ENCODE measurements at regions not wholly inside any gene's neighbourhood (a gene's known extent, or its start where the extent isn't known, plus 50 kb on each side); places are given as distances from the start of the nearest gene placed in this dataset.

GRCh38 chr18:7436166-7436565, 130.9 kb upstream of the PTPRM start:
- Histone ChIP-seq H3K27ac (ENCODE audit: low read depth, low read length, poor library complexity, severe bottlenecking) (no peak overlapping the region), H2AFZ (ENCODE audit: low read length) (no peak overlapping the region), H3K4me2 (ENCODE audit: low read length) (no peak overlapping the region), H3K79me2 (ENCODE audit: insufficient read depth, low read length) (no peaks in the 10 kb centered on the region), H3K27me3 (ENCODE audit: insufficient read depth, low read length) (no peaks in the 10 kb centered on the region), H3K36me3 (ENCODE audit: insufficient read depth, low read length) (no peaks in the 10 kb centered on the region), H3F3A (ENCODE audit: insufficient read depth, low read length) (no peaks in the 10 kb centered on the region), H3K4me3 (ENCODE audit: low read depth, low read length, poor library complexity, severe bottlenecking) (no peak overlapping the region), H3K9me3 (ENCODE audit: low read length) (no peaks in the 10 kb centered on the region), H3K9ac (ENCODE audit: low read length) (no peak overlapping the region), H3K9me2 (ENCODE audit: low read depth, low read length) (no peaks in the 10 kb centered on the region), H3K4me1 (ENCODE audit: insufficient read depth, low read length, severe bottlenecking) (no peaks in the 10 kb centered on the region), H4K20me1 (ENCODE audit: insufficient read depth, low read length) (no peaks in the 10 kb centered on the region)
- TF ChIP-seq, protein P1, sequence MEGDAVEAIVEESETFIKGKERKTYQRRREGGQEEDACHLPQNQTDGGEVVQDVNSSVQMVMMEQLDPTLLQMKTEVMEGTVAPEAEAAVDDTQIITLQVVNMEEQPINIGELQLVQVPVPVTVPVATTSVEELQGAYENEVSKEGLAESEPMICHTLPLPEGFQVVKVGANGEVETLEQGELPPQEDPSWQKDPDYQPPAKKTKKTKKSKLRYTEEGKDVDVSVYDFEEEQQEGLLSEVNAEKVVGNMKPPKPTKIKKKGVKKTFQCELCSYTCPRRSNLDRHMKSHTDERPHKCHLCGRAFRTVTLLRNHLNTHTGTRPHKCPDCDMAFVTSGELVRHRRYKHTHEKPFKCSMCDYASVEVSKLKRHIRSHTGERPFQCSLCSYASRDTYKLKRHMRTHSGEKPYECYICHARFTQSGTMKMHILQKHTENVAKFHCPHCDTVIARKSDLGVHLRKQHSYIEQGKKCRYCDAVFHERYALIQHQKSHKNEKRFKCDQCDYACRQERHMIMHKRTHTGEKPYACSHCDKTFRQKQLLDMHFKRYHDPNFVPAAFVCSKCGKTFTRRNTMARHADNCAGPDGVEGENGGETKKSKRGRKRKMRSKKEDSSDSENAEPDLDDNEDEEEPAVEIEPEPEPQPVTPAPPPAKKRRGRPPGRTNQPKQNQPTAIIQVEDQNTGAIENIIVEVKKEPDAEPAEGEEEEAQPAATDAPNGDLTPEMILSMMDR (IDR thresholded peaks at IDR 0.05; ENCODE audit: low read length): no peak
- TF ChIP-seq EZH2 (IDR thresholded peaks at IDR 0.05; ENCODE audit: borderline replicate concordance, low read length): no peak

GRCh38 chr18:7437870-7438269, 129.2 kb upstream of the PTPRM start:
- H3K9me3 ChIP-seq (ENCODE audit: low read length): no peaks in the 10 kb centered on the region
- no peaks in the 10 kb centered on the region for H3F3A ChIP-seq (ENCODE audit: insufficient read depth, low read length)
- H2AFZ ChIP-seq (ENCODE audit: low read length): no peak overlapping the region
- no peak overlapping the region for H3K27ac ChIP-seq (ENCODE audit: low read depth, low read length, poor library complexity, severe bottlenecking)
- no peak overlapping the region for H3K9ac ChIP-seq (ENCODE audit: low read length)
- H3K4me1 ChIP-seq (ENCODE audit: insufficient read depth, low read length, severe bottlenecking): no peaks in the 10 kb centered on the region
- H3K4me3 ChIP-seq (ENCODE audit: low read depth, low read length, poor library complexity, severe bottlenecking): no peak overlapping the region
- no peaks in the 10 kb centered on the region for H3K27me3 ChIP-seq (ENCODE audit: insufficient read depth, low read length)
- no peak overlapping the region for H3K4me2 ChIP-seq (ENCODE audit: low read length)
- H3K79me2 ChIP-seq (ENCODE audit: insufficient read depth, low read length): no peaks in the 10 kb centered on the region
- H3K36me3 ChIP-seq (ENCODE audit: insufficient read depth, low read length): no peaks in the 10 kb centered on the region
- no peaks in the 10 kb centered on the region for H3K9me2 ChIP-seq (ENCODE audit: low read depth, low read length)
- TF ChIP-seq, protein P1 (IDR thresholded peaks at IDR 0.05; ENCODE audit: low read length): no peak
- no peak for TF ChIP-seq EZH2 (IDR thresholded peaks at IDR 0.05; ENCODE audit: borderline replicate concordance, low read length)
- H4K20me1 ChIP-seq (ENCODE audit: insufficient read depth, low read length): no peaks in the 10 kb centered on the region

DNA sequence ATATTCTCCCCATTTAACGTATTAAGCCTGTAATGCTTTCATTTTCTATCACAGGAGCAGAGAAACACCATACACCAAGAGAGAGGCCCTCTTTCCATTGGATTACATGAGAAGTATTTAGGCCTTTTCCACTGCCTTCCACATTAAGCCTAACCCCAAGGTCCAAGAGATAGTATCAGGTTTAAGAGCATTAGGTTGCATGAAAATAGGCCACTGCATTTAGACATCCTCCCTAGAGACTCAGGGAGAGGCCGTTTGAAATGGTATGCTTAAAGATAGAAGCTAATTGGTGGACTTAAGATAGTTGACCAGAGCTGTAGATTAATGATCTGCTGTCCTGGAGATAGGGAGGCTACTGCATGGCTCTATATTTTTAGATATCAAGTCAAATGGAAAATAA, 128.5 kb upstream of the PTPRM start:
- no peaks in the 10 kb centered on the region for H3K4me1 ChIP-seq (ENCODE audit: insufficient read depth, low read length, severe bottlenecking)
- H3K27me3 ChIP-seq (ENCODE audit: insufficient read depth, low read length): no peaks in the 10 kb centered on the region
- no peaks in the 10 kb centered on the region for H3K9me3 ChIP-seq (ENCODE audit: low read length)
- H4K20me1 ChIP-seq (ENCODE audit: insufficient read depth, low read length): no peaks in the 10 kb centered on the region
- no peaks in the 10 kb centered on the region for H3F3A ChIP-seq (ENCODE audit: insufficient read depth, low read length)
- no peak overlapping the region for H3K4me2 ChIP-seq (ENCODE audit: low read length)
- no peak overlapping the region for H2AFZ ChIP-seq (ENCODE audit: low read length)
- TF ChIP-seq EZH2 (IDR thresholded peaks at IDR 0.05; ENCODE audit: borderline replicate concordance, low read length): no peak
- TF ChIP-seq, protein P1 (IDR thresholded peaks at IDR 0.05; ENCODE audit: low read length): no peak
- no peaks in the 10 kb centered on the region for H3K36me3 ChIP-seq (ENCODE audit: insufficient read depth, low read length)
- no peak overlapping the region for H3K27ac ChIP-seq (ENCODE audit: low read depth, low read length, poor library complexity, severe bottlenecking)
- H3K9ac ChIP-seq (ENCODE audit: low read length): no peak overlapping the region
- no peak overlapping the region for H3K4me3 ChIP-seq (ENCODE audit: low read depth, low read length, poor library complexity, severe bottlenecking)
- no peaks in the 10 kb centered on the region for H3K9me2 ChIP-seq (ENCODE audit: low read depth, low read length)
- no peaks in the 10 kb centered on the region for H3K79me2 ChIP-seq (ENCODE audit: insufficient read depth, low read length)
